Progenitor cell of endocrine pancreas (in vitro differentiated cells): ENCODE measurements at regions not wholly inside any gene's neighbourhood (a gene's known extent, or its start where the extent isn't known, plus 50 kb on each side); places are given as distances from the start of the nearest gene placed in this dataset.

Experiments used
- DNase-seq: peaks from one replicate; pipeline ENCODE4 v3.0.0; 2021; ENCODE audit warnings: low spot score; ENCODE audit not compliant: unreplicated experiment
- H3K27ac Mint-ChIP-seq: 2 replicates; pipeline ENCODE4 v1.8.0; 2021; ENCODE audit warnings: mild to moderate bottlenecking, moderate library complexity, mixed read lengths
- H3K27me3 Mint-ChIP-seq: 2 replicates; pipeline ENCODE4 v1.8.0; 2021; ENCODE audit warnings: mixed read lengths
- H3K36me3 Mint-ChIP-seq: 2 replicates; pipeline ENCODE4 v1.8.0; 2022; ENCODE audit warnings: mixed read lengths; ENCODE audit not compliant: insufficient read depth
- H3K4me1 Mint-ChIP-seq: 2 replicates; pipeline ENCODE4 v1.8.0; 2021; ENCODE audit warnings: low read depth, mixed read lengths
- H3K4me3 Mint-ChIP-seq: 2 replicates; pipeline ENCODE4 v1.8.0; 2021; ENCODE audit warnings: low read depth, mild to moderate bottlenecking, moderate library complexity, mixed read lengths
- H3K9me3 Mint-ChIP-seq: 2 replicates; pipeline ENCODE4 v1.8.0; 2021; ENCODE audit warnings: low read depth, mixed read lengths
- CTCF ChIP-seq: fragments of 200-600 bp; sonication (generic); IDR thresholded peaks from one replicate; pipeline ENCODE4 v1.5.0; 2021; ENCODE audit warnings: antibody characterized with exemption, mild to moderate bottlenecking; ENCODE audit not compliant: unreplicated experiment

DNA sequence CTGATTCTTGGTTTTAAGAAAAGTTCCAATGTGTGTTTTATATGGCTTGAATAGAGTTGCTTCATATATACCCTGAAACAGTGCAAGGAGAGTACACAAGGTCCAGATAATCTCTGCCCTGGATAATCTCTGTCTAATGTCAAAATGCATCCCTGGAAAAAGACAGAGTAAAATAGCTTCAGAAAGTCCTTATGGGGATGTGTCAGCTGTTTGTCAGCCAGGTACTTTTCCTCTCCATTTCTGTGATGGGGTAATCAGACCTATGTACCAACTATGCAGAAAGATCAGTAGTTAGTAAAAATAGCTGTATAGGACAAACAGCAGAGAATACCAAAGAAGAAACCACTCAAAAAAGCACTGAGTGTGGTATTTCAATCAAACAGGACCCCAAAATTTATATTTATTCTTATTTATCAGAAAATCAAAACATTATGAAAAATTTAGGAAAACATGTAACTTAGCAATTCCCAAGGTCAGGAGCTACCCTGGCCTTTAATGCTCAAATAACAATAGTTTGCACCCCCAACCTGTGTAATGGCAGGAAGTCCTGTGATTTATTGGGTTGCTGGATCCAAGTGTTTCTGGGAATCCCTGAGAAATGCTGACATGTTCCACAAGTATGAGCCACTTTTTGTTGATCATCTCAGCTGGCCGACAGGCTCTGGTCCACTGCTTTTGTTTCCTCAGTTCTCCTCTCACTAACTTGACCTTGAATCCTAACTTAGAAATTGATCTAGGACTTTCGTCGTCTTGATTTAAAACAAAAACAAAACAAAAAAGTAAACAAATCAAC is 69.6 kb downstream of the MDH1 start:
- peaks cover 7% of the 10 kb centered on the region for H3K4me1 Mint-ChIP-seq
- H3K9me3 Mint-ChIP-seq = no peaks in the 10 kb centered on the region
- H3K27me3 Mint-ChIP-seq = no peaks in the 10 kb centered on the region
- no peak for DNase-seq
- TF ChIP-seq CTCF = no peak
- H3K4me3 Mint-ChIP-seq = no peak overlapping the region
- no peaks in the 10 kb centered on the region for H3K36me3 Mint-ChIP-seq
- no peak overlapping the region for H3K27ac Mint-ChIP-seq

DNA sequence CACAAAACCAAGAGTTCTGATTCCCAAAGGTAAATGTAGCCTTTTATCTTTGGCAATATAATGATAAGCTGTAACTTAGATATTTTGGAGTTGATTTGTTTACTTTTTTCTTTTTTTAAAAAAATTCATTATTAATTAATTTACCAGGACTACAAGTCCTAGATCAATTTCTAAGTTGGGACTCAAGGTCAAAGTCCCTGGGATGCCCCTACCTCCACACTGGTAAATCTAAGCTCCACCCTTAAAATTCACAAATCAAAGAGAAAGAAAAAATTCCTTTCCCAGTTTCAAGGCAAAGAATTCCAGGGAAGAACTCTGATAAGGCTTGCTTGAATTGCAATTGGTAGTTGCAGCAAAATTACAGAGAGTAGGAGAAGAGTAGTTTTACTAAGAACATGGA is 71.3 kb downstream of the MDH1 start:
- H3K27me3 Mint-ChIP-seq = no peaks in the 10 kb centered on the region

GRCh38 chr2:63661076-63661475 is 72.3 kb downstream of the MDH1 start:
- H3K36me3 Mint-ChIP-seq = no peaks in the 10 kb centered on the region
- peaks cover 3% of the 10 kb centered on the region for H3K9me3 Mint-ChIP-seq
- no peak overlapping the region for H3K4me3 Mint-ChIP-seq
- TF ChIP-seq CTCF = no peak
- no peak for DNase-seq
- H3K27ac Mint-ChIP-seq = no peak overlapping the region
- no peaks in the 10 kb centered on the region for H3K27me3 Mint-ChIP-seq
- H3K4me1 Mint-ChIP-seq = peaks cover 7% of the 10 kb centered on the region

More for the DNA sequence above, 71.3 kb downstream of the MDH1 start:
- H3K27ac Mint-ChIP-seq = no peak overlapping the region
- no peak for DNase-seq
- H3K36me3 Mint-ChIP-seq = no peaks in the 10 kb centered on the region
- peaks cover 3% of the 10 kb centered on the region for H3K9me3 Mint-ChIP-seq
- peaks cover 7% of the 10 kb centered on the region for H3K4me1 Mint-ChIP-seq
- no peak for TF ChIP-seq CTCF
- H3K4me3 Mint-ChIP-seq = no peak overlapping the region

DNA sequence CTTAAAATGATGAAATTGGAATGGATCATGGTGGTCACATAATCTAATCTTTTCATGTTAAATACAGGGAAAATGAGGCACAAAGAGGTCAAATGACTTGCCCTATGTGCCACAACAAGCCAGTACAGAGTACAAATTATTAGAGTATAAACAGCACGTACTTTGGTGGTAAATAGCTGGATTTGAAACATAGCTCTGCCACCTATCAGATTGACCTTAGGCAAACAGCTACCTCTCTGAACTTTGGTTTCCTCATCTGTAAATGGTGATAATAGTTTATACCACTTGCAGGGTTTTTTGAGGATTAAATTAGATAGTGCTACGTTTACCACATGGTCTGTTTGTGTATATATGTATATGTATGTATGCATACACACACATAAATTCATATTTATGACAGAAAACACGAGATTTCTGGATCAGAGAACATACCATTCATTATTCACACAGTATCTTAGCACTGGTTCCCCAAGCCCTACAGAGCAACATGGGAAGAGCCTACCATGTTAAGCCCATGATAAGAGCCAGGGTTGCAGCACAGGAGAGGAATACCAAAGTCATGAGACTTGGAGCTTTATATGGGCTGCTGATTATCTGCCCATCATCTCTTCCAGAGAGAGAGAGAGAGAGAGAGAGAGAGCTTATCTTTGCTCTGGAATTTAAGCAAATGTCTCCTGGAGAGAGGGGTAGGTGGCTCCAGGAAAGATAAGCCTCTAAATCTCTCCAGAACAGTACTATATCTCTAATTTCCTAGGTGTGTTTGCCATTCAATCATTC is 73.5 kb downstream of the MDH1 start:
- no peak overlapping the region for H3K4me3 Mint-ChIP-seq
- no peaks in the 10 kb centered on the region for H3K36me3 Mint-ChIP-seq
- no peak overlapping the region for H3K27ac Mint-ChIP-seq
- peaks cover 7% of the 10 kb centered on the region for H3K4me1 Mint-ChIP-seq
- no peak for DNase-seq
- peaks cover 3% of the 10 kb centered on the region for H3K9me3 Mint-ChIP-seq
- peaks cover 2% of the 10 kb centered on the region for H3K27me3 Mint-ChIP-seq
- TF ChIP-seq CTCF = no peak

DNA sequence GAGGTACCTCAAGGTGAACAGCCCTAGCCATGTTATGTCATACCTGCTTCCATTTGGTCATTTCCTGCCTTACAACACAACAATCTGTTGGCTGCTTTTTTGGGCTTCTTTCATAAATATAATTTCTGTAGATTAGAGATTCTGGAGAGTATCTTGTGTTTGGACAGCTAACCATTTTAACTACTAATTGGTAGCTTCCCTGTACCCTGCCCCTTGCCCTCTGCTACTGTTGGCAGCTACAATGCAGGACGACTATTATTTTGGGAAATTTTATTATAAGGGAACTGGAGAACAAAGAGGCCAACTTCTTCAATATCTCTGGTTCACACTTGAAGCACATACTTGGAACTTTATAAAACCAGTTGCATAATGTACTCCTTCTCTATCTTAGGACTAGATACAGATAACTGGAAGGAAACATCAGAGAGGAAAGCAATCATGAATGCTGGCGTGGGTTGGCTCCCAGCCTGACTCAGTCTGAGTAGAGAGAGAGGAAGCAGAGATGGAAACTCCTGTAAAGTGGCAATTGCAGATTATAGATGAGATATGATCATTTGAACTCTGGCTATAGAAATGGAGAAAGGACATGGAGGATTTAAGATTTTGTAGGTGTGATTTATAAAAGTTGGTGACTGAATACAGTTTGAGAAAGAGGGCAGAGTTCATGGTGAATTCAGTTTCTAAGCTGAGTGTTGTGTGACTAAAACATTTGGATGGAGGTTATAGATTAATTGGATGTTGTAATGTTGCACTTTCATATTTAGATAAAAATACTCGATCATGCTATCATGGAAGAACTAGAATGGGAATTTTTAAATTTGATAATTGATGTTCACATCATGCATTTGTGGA is 74.5 kb downstream of the MDH1 start:
- Mint-ChIP-seq H3K27me3 (peaks cover 2% of the 10 kb centered on the region), H3K36me3 (no peaks in the 10 kb centered on the region), H3K4me1 (peaks cover 7% of the 10 kb centered on the region), H3K4me3 (no peak overlapping the region), H3K27ac (no peak overlapping the region), H3K9me3 (peaks cover 3% of the 10 kb centered on the region)
- TF ChIP-seq CTCF = no peak
- no peak for DNase-seq
